Skeletal muscle satellite cell (primary cell): ENCODE measurements at regions not wholly inside any gene's neighbourhood (a gene's known extent, or its start where the extent isn't known, plus 50 kb on each side); places are given as distances from the start of the nearest gene placed in this dataset.
"Not testable (repeated sequence)": the region's sequence is repeated elsewhere in the genome, so short reads cannot be mapped to it uniquely, and the experiment has no call there.

Experiments
- H3K27me3 ChIP-seq: 2 replicates; pipeline ENCODE4 v1.7.0; 2013; ENCODE audit warnings: low read length; ENCODE audit not compliant: control insufficient read depth, insufficient read depth
- H3K36me3 ChIP-seq: 2 replicates; pipeline ENCODE4 v1.7.0; 2013; ENCODE audit warnings: mild to moderate bottlenecking, control low read depth, low read length; ENCODE audit not compliant: insufficient read depth
- H3K4me1 ChIP-seq: 2 replicates; pipeline ENCODE4 v1.7.0; 2013; ENCODE audit warnings: low read length; ENCODE audit not compliant: control insufficient read depth, insufficient read depth
- H3K4me2 ChIP-seq: 2 replicates; pipeline ENCODE4 v1.7.0; 2013; ENCODE audit warnings: mild to moderate bottlenecking, low read length
- H3K4me3 ChIP-seq: 2 replicates; pipeline ENCODE4 v1.7.0; 2013; ENCODE audit warnings: low read length
- H3K9ac ChIP-seq: 2 replicates; pipeline ENCODE4 v1.7.0; 2013; ENCODE audit warnings: mild to moderate bottlenecking, low read depth, low read length, moderate library complexity
- H3K9me3 ChIP-seq: replicated peaks from 2 replicates; pipeline ENCODE4 v1.7.0; 2013; ENCODE audit warnings: mild to moderate bottlenecking, control low read depth, low read length

- Histone ChIP-seq H3K9ac (peak overlapping the region; percentile 54), H3K4me2 (peak overlapping the region; percentile 80), H3K27me3 (no peaks in the 10 kb centered on the region), H3K9me3 (no peaks in the 10 kb centered on the region), H3K4me3 (peak overlapping the region; percentile 41), H3K4me1 (peaks cover 27% of the 10 kb centered on the region), H3K36me3 (no peaks in the 10 kb centered on the region)
Measured at GRCh38 chr16:51538707-51539498, 387.8 kb upstream of the SALL1 start.

GRCh38 chr16:51535591-51535990, 384.5 kb upstream of the SALL1 start:
- peaks cover 25% of the 10 kb centered on the region for H3K4me1 ChIP-seq
- no peak overlapping the region for H3K9ac ChIP-seq
- H3K36me3 ChIP-seq: no peaks in the 10 kb centered on the region
- H3K4me3 ChIP-seq: no peak overlapping the region
- no peaks in the 10 kb centered on the region for H3K9me3 ChIP-seq
- H3K4me2 ChIP-seq: no peak overlapping the region
- H3K27me3 ChIP-seq: no peaks in the 10 kb centered on the region

DNA sequence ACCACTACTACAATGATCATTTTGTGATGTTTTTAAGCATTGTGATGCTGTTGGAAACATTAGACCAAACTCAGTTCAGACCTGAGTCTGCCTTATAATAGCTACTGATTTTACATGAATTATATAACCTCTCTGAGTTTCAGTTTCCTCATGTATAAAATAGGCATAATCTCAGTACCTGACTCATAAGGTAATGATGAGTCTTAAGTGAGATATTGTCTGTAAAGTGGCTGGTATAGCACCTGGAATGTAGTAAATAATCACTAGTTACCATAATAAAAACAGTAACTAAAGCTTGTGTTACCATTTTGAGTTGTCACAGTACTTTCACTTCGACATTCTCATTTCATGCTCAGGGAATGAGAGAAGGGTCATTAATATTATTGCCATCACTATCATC, 381.5 kb upstream of the SALL1 start:
- Histone ChIP-seq H3K4me3 (no peak overlapping the region), H3K4me2 (no peak overlapping the region), H3K36me3 (no peaks in the 10 kb centered on the region), H3K9me3 (no peaks in the 10 kb centered on the region), H3K9ac (no peak overlapping the region), H3K27me3 (no peaks in the 10 kb centered on the region), H3K4me1 (no peaks in the 10 kb centered on the region)

DNA sequence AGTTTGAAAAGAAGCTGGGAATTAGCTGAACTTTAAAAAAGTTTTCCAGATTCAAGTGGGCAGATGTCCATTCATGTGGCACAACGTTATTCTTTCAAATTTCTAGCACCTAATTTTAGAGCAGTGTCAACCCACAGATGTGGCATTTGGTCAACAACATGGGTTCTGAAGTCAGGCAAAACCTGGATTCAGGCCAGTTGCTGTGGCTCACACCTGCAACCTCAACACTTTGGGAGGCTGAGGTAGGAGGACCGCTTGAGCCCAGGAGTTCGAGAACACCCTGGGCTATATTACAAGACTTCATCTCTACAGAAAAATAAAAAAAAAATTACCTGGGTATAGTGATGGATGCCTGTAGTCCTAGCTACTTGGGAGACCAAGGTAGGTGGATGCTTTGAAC, 380.2 kb upstream of the SALL1 start:
- H3K4me2 ChIP-seq: no peak overlapping the region
- no peaks in the 10 kb centered on the region for H3K36me3 ChIP-seq
- H3K4me1 ChIP-seq: no peaks in the 10 kb centered on the region

DNA sequence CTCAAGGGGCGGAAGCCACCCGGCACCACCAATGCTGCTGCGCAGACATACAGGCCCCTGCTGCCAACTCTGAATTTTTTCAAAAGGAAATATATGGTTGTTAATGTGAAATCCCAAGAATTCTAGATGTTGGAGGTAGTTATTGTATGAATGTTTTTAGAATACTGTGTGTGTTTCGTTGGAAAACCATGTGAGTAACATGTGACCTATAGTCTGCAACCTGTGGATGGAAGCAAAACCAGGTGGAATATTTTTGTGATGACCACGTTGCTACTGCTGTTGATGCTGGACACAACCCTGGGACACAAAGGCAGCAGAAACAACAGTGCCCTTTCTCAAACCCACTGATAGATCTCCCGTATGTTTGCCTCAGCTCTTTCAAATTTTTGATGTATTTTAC, 376.3 kb upstream of the SALL1 start:
- Histone ChIP-seq H3K4me2 (no peak overlapping the region), H3K4me3 (no peak overlapping the region), H3K27me3 (no peaks in the 10 kb centered on the region), H3K9me3 (no peaks in the 10 kb centered on the region), H3K4me1 (no peaks in the 10 kb centered on the region), H3K9ac (no peak overlapping the region), H3K36me3 (no peaks in the 10 kb centered on the region)

More for the DNA sequence above, 380.2 kb upstream of the SALL1 start:
- Histone ChIP-seq H3K9me3 (no peaks in the 10 kb centered on the region), H3K9ac (no peak overlapping the region), H3K27me3 (no peaks in the 10 kb centered on the region), H3K4me3 (no peak overlapping the region)

- no peak overlapping the region for H3K9ac ChIP-seq
- H3K4me2 ChIP-seq: no peak overlapping the region
- no peaks in the 10 kb centered on the region for H3K27me3 ChIP-seq
- no peaks in the 10 kb centered on the region for H3K36me3 ChIP-seq
- no peaks in the 10 kb centered on the region for H3K4me1 ChIP-seq
- no peaks in the 10 kb centered on the region for H3K9me3 ChIP-seq
- H3K4me3 ChIP-seq: no peak overlapping the region
Measured at GRCh38 chr16:51526621-51527020, 375.6 kb upstream of the SALL1 start.

- Histone ChIP-seq H3K36me3 (no peaks in the 10 kb centered on the region), H3K27me3 (no peaks in the 10 kb centered on the region), H3K4me1 (no peaks in the 10 kb centered on the region), H3K9ac (no peak overlapping the region), H3K9me3 (no peaks in the 10 kb centered on the region), H3K4me3 (no peak overlapping the region), H3K4me2 (no peak overlapping the region)
Measured at GRCh38 chr16:51524555-51525373, 373.7 kb upstream of the SALL1 start.

- Histone ChIP-seq H3K27me3 (no peaks in the 10 kb centered on the region), H3K9me3 (no peaks in the 10 kb centered on the region), H3K36me3 (no peaks in the 10 kb centered on the region), H3K4me1 (no peaks in the 10 kb centered on the region), H3K9ac (no peak overlapping the region), H3K4me3 (no peak overlapping the region), H3K4me2 (no peak overlapping the region)
Measured at GRCh38 chr16:51524070-51524469, 373.0 kb upstream of the SALL1 start.

DNA sequence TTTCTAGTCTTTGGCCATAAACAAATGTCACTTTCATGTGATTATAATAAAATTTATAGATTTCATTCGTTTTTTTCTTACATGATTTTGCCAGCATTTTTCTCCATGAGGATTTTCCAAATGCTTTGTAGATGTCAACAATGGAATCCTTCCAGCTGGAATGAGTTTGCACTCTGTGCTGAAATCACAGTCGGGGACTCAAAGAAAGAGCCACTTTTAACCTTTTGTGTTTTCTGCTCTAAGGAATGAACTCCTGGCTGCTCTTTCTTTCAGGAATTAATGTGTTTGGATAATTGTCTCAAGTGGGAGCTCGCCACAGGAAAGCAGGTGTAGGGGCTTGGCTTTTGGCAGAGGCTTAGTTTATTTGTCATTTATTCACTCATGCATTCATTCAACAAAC, 372.3 kb upstream of the SALL1 start:
- Histone ChIP-seq H3K9me3 (no peaks in the 10 kb centered on the region), H3K9ac (no peak overlapping the region), H3K4me1 (no peaks in the 10 kb centered on the region), H3K4me3 (no peak overlapping the region), H3K4me2 (no peak overlapping the region), H3K36me3 (no peaks in the 10 kb centered on the region), H3K27me3 (no peaks in the 10 kb centered on the region)

GRCh38 chr16:51522902-51523301, 371.8 kb upstream of the SALL1 start:
- Histone ChIP-seq H3K4me1 (no peaks in the 10 kb centered on the region), H3K27me3 (no peaks in the 10 kb centered on the region), H3K9ac (no peak overlapping the region), H3K4me3 (no peak overlapping the region), H3K36me3 (no peaks in the 10 kb centered on the region), H3K4me2 (no peak overlapping the region), H3K9me3 (no peaks in the 10 kb centered on the region)

DNA sequence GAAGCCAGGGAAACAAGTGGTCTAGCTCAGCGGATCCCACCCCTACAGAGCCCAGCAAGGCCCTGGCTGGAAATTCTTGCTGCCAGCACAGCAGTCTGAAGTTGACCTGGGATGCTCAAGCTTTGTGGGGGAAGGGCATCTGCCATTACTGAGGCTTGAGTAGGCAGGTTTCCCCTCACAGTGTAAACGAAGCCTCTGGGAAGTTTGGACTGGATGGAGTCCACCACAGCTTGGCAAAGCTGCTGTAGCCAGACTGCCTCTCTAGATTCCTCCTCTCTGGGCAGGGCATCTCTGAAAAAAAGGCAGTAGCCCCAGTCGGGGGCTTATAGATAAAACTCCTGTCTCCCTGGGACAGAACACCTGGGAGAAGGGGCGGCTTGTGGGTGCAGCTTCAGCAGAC, 365.9 kb upstream of the SALL1 start:
- not testable (repeated sequence) for H3K36me3 ChIP-seq, H3K4me3 ChIP-seq, H3K4me2 ChIP-seq, H3K27me3 ChIP-seq, H3K4me1 ChIP-seq, H3K9ac ChIP-seq, H3K9me3 ChIP-seq

DNA sequence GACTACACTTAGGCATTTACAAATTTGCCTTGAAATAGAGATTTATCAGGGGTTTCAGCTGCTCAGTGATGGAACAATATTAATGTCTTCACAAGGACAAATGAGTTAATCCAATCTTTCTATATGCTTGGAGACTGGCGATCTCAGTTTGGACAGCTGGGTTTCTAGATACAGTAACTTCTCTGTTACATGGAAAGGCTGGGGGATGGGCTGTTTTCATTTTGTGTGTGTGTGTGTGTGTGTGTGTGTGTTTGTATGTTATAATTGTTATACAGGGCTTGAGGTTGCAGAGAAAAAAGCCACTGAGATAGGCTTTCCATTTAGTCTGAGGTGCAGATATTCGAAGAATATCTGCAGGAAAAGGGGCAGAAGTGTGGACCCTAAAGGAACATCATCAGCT, 359.3 kb upstream of the SALL1 start:
- Histone ChIP-seq H3K4me2 (no peak overlapping the region), H3K27me3 (no peaks in the 10 kb centered on the region), H3K9ac (no peak overlapping the region), H3K4me3 (no peak overlapping the region), H3K9me3 (no peaks in the 10 kb centered on the region), H3K4me1 (no peaks in the 10 kb centered on the region), H3K36me3 (no peaks in the 10 kb centered on the region)
